ENCODE measurements at regions not wholly inside any gene's neighbourhood (a gene's known extent, or its start where the extent isn't known, plus 50 kb on each side); places are given as distances from the start of the nearest gene placed in this dataset.

DNA sequence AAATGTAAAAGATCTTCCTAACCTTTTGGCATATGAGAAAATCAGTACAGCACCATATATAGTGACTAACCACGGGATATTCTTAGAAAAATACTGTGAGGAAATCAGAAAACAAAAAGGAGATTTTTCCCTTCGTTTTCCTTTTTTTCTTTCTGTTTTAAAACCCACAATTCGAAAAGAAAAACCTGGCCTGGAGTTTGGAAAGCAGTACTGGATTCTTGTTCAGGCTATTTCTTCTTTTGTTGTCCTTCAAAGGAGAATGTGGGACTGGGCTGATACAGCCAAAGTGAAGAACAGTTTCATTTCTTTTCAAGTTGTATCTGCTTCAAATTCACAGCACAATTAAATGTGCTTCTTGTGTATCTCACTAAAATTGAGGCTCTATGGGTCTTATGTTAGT is 156.8 kb upstream of the PHYHIPL start:
- WGBS, 4 donors: 23 to 39% (median 29%) methylated on average over 3 of the region's 3 CpGs
- Histone ChIP-seq H3K36me3 (no peaks in the 10 kb centered on the region), H3K4me3 (peak overlapping the region in 8 of 12 donors; percentile 8 to 49 (median 24)), H3K27ac (peak overlapping the region in 3 of 12 donors; percentile 13 to 54 (median 51)), H3K9me3 (no peaks in the 10 kb centered on the region), H3K27me3 (no peaks in the 10 kb centered on the region), H3K4me1 (peaks cover 0 to 6% (median 0%) of the 10 kb centered on the region in 12 donors)
- no peak for TF ChIP-seq POLR2A (IDR thresholded peaks at IDR 0.05)
- TF ChIP-seq, protein P1, sequence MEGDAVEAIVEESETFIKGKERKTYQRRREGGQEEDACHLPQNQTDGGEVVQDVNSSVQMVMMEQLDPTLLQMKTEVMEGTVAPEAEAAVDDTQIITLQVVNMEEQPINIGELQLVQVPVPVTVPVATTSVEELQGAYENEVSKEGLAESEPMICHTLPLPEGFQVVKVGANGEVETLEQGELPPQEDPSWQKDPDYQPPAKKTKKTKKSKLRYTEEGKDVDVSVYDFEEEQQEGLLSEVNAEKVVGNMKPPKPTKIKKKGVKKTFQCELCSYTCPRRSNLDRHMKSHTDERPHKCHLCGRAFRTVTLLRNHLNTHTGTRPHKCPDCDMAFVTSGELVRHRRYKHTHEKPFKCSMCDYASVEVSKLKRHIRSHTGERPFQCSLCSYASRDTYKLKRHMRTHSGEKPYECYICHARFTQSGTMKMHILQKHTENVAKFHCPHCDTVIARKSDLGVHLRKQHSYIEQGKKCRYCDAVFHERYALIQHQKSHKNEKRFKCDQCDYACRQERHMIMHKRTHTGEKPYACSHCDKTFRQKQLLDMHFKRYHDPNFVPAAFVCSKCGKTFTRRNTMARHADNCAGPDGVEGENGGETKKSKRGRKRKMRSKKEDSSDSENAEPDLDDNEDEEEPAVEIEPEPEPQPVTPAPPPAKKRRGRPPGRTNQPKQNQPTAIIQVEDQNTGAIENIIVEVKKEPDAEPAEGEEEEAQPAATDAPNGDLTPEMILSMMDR (IDR thresholded peaks at IDR 0.05): no peak
- ATAC-seq (no peak), DNase-seq (no peak)
- intact Hi-C loops (cut with DNase I): no loop called here

DNA sequence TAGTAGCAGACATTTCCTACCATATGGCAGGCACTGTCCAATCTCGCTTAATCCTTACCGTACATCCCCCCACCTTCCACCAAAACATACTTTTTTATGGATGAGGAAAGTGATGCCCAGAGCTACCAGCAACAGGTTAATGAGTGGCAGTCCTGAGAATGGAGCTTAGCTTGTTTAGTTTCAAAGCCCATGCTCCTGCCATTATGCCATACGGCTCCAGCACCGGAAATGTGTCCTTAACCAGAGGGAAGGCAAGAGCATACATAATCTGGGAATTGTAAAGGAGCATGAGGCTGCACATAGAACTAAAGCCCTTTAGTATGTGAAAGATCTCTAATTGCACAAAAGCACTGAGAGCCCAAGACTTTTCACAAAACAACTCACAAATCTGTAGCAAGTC is 155.9 kb upstream of the PHYHIPL start:
- intact Hi-C loops (cut with DNase I): no loop called here
- 86 to 95% (median 94%) methylated on average over 4 of the region's 4 CpGs for WGBS, 4 donors
- DNase-seq (no peak), ATAC-seq (no peak)
- H3K27ac ChIP-seq: no peak overlapping the region
- H3K9me3 ChIP-seq: no peaks in the 10 kb centered on the region
- H3K4me1 ChIP-seq: peaks cover 0 to 6% (median 0%) of the 10 kb centered on the region in 12 donors
- no peaks in the 10 kb centered on the region for H3K27me3 ChIP-seq
- H3K36me3 ChIP-seq: no peaks in the 10 kb centered on the region
- TF ChIP-seq, protein P1 (IDR thresholded peaks at IDR 0.05): no peak
- no peak for TF ChIP-seq POLR2A (IDR thresholded peaks at IDR 0.05)
- H3K4me3 ChIP-seq: no peak overlapping the region

DNA sequence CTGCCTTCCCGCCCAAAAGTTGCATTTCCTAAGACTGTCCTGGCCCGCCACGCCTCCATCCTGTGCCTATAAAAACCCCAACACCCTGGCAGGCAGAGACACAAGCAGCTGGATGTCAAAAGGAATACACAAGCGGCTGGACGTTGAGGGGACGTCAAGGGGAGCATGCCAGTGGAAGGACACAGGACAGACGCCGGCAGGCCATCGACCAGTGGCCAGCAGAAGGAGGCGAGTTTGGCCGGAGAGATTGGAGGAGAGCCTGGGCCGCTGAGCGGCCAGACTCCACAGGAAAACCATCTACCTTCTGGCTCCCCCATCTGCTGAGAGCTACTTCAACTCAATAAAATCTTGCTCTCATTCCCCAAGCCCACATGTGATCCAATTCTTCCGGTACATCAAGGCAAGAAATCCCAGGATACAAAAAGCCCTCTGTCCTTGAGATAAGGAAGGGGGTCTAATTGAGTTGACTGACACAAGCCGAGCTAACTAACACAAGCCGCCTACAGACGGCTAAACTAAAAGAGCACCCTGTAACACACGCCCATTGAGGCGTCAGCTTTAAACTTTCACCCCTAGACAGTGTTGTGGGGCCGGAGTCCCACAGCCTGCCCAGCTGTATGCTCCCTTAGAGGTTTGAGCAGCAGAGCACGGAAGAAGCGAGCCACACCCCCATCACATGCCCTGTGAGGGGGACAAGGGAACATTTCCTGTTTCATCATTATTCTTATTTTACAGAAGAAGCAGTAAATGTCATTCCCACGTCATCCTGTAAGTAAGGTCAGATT is 150.3 kb upstream of the PHYHIPL start:
- no peak overlapping the region for H3K27ac ChIP-seq
- DNase-seq: no peak
- H3K9me3 ChIP-seq: no peaks in the 10 kb centered on the region
- no peaks in the 10 kb centered on the region for H3K36me3 ChIP-seq
- intact Hi-C loops (cut with DNase I): no loop called here
- H3K4me1 ChIP-seq: no peaks in the 10 kb centered on the region
- no peaks in the 10 kb centered on the region for H3K27me3 ChIP-seq
- TF ChIP-seq, protein P1 (IDR thresholded peaks at IDR 0.05): no peak
- no peak for TF ChIP-seq POLR2A (IDR thresholded peaks at IDR 0.05)
- no peak for ATAC-seq
- 80 to 88% (median 83%) methylated on average over 23 of the region's 23 CpGs for WGBS, 4 donors
- no peak overlapping the region for H3K4me3 ChIP-seq

DNA sequence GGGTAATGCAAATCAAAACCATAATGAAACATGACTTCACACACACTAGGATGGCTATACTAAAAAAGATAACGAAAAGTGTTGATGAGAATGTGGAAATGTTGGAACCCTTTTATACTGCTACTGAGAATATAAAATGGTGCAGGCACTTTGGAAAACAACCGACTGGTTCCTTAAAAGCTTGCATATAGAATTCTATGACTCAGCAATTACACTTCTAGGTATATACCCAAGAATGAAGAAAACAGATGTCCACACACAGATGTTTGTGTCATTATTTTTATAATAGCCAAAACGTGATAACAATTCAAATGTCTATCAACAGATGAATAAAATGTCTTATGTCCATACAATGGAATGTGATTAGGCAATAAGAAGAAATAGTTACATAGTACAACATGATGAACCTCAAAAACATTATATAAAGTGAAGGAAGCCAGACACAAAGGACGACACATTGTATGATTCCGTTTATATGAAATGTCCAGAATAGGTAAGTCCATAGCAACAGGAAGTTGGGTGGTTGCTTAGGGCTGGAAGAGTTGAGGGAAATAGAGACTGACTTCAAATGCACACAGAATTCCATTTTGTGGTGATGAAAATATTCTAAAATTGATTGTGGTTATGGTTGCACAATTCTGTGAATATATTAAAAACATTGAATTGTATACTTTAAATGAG is 148.3 kb upstream of the PHYHIPL start:
- intact Hi-C loops (cut with DNase I): no loop called here
- 50 to 66% (median 62%) methylated on average over 5 of the region's 5 CpGs for WGBS, 4 donors
- ATAC-seq (no peak), DNase-seq (no peak)
- Histone ChIP-seq H3K36me3 (no peaks in the 10 kb centered on the region), H3K27ac (no peak overlapping the region), H3K4me3 (no peak overlapping the region), H3K4me1 (no peaks in the 10 kb centered on the region), H3K27me3 (no peaks in the 10 kb centered on the region), H3K9me3 (no peaks in the 10 kb centered on the region)
- no peak for TF ChIP-seq POLR2A (IDR thresholded peaks at IDR 0.05)
- TF ChIP-seq, protein P1 (IDR thresholded peaks at IDR 0.05): no peak

All from heart left ventricle (tissue), 16 donors.